Fibroblast of skin of abdomen (primary cell): ENCODE measurements at regions not wholly inside any gene's neighbourhood (a gene's known extent, or its start where the extent isn't known, plus 50 kb on each side); places are given as distances from the start of the nearest gene placed in this dataset.
"Not testable (repeated sequence)": the region's sequence is repeated elsewhere in the genome, so short reads cannot be mapped to it uniquely, and the experiment has no call there.

Experiments used
- DNase-seq: peaks from one replicate; pipeline ENCODE4 v3.0.0-alpha.2; 2013

GRCh38 chr6:134784336-134784735 is 165.6 kb downstream of the ALDH8A1 start:
- DNase-seq, result no peak

- no peak for DNase-seq
Observed at GRCh38 chr6:134778431-134778830, 171.5 kb downstream of the ALDH8A1 start.

- peak; percentile 63 for DNase-seq
Observed at GRCh38 chr6:134774201-134774638, 175.7 kb downstream of the ALDH8A1 start.

GRCh38 chr6:134772671-134773360 is 177.1 kb downstream of the ALDH8A1 start:
- no peak for DNase-seq

GRCh38 chr6:134768931-134769330 is 181.0 kb downstream of the ALDH8A1 start:
- DNase-seq, result no peak

GRCh38 chr6:134766497-134766896 is 183.4 kb downstream of the ALDH8A1 start:
- DNase-seq, result no peak

- DNase-seq, result no peak
Observed at GRCh38 chr6:134764741-134765140, 185.2 kb downstream of the ALDH8A1 start.

- not testable (repeated sequence) for DNase-seq
Observed at GRCh38 chr6:134763575-134763974, 186.3 kb downstream of the ALDH8A1 start.

GRCh38 chr6:134758621-134759020 is 191.3 kb downstream of the ALDH8A1 start:
- no peak for DNase-seq

- no peak for DNase-seq
Observed at GRCh38 chr6:134757911-134758361, 192.0 kb downstream of the ALDH8A1 start.

GRCh38 chr6:134756374-134757025 is 193.4 kb downstream of the ALDH8A1 start:
- DNase-seq, result no peak

GRCh38 chr6:134754013-134754690 is 195.7 kb downstream of the ALDH8A1 start:
- DNase-seq, result no peak

GRCh38 chr6:134753001-134753400 is 196.9 kb downstream of the ALDH8A1 start:
- DNase-seq, result no peak

GRCh38 chr6:134752445-134752844 is 197.5 kb downstream of the ALDH8A1 start:
- no peak for DNase-seq

- DNase-seq, result peak; percentile 91
Observed at GRCh38 chr6:134750669-134751068, 199.2 kb downstream of the ALDH8A1 start.

GRCh38 chr6:134748484-134748883 is 201.4 kb downstream of the ALDH8A1 start:
- DNase-seq, result no peak

- DNase-seq, result not testable (repeated sequence)
Observed at GRCh38 chr6:134747197-134747596, 202.7 kb downstream of the ALDH8A1 start.

- DNase-seq, result no peak
Observed at GRCh38 chr6:134746140-134746539, 203.8 kb downstream of the ALDH8A1 start.

- not testable (repeated sequence) for DNase-seq
Observed at GRCh38 chr6:134745192-134745591, 204.7 kb downstream of the ALDH8A1 start.

- no peak for DNase-seq
Observed at GRCh38 chr6:134744301-134744700, 205.6 kb downstream of the ALDH8A1 start.

GRCh38 chr6:134741200-134741536 is 208.7 kb downstream of the ALDH8A1 start:
- no peak for DNase-seq

- peak; percentile 59 for DNase-seq
Observed at GRCh38 chr6:134740473-134741199, 209.3 kb downstream of the ALDH8A1 start.

GRCh38 chr6:134740027-134740373 is 209.9 kb downstream of the ALDH8A1 start:
- no peak for DNase-seq
